OCI-LY1 (cell line): ENCODE measurements at regions not wholly inside any gene's neighbourhood (a gene's known extent, or its start where the extent isn't known, plus 50 kb on each side); places are given as distances from the start of the nearest gene placed in this dataset.

Experiments used
- H2AFZ ChIP-seq: fragments of 200-600 bp; sonication (generic), shearing (Covaris generic); 2 replicates; pipeline ENCODE4 v1.6.0; 2014; ENCODE audit warnings: antibody characterized with exemption, mild to moderate bottlenecking, low read length
- H3F3A ChIP-seq: fragments of 200-600 bp; sonication (generic), shearing (Covaris generic); 2 replicates; pipeline ENCODE4 v1.6.0; 2014; ENCODE audit warnings: mild to moderate bottlenecking, antibody characterized with exemption, low read length, moderate library complexity; ENCODE audit not compliant: insufficient read depth
- H3K27ac ChIP-seq: fragments of 200-600 bp; sonication (generic); 2 replicates; pipeline ENCODE4 v1.5.1; 2014; ENCODE audit warnings: low read length, mixed run types, mild to moderate bottlenecking, low read depth; ENCODE audit not compliant: poor library complexity, severe bottlenecking
- H3K27me3 ChIP-seq: fragments of 200-600 bp; sonication (generic); 2 replicates; pipeline ENCODE4 v1.6.0; 2014; ENCODE audit warnings: antibody characterized with exemption, mild to moderate bottlenecking, low read length, moderate library complexity; ENCODE audit not compliant: insufficient read depth
- H3K36me3 ChIP-seq: fragments of 200-600 bp; sonication (generic); 2 replicates; pipeline ENCODE4 v1.6.1; 2014; ENCODE audit warnings: mild to moderate bottlenecking, antibody characterized with exemption, low read length, moderate library complexity, mixed read lengths; ENCODE audit not compliant: insufficient read depth
- H3K4me1 ChIP-seq: fragments of 200-600 bp; sonication (generic); 2 replicates; pipeline ENCODE4 v1.5.1; 2014; ENCODE audit warnings: mild to moderate bottlenecking, low read length, moderate library complexity; ENCODE audit not compliant: insufficient read depth, severe bottlenecking
- H3K4me2 ChIP-seq: fragments of 200-600 bp; sonication (generic), shearing (Covaris generic); 2 replicates; pipeline ENCODE4 v1.6.1; 2014; ENCODE audit warnings: low read length
- H3K4me3 ChIP-seq: fragments of 200-600 bp; sonication (generic); 2 replicates; pipeline ENCODE4 v1.5.1; 2014; ENCODE audit warnings: low read length, low read depth, mild to moderate bottlenecking, mixed read lengths; ENCODE audit not compliant: poor library complexity, severe bottlenecking
- H3K79me2 ChIP-seq: fragments of 200-600 bp; shearing (Covaris generic); 2 replicates; pipeline ENCODE4 v1.6.1; 2016; ENCODE audit warnings: mixed run types, low read length, mixed read lengths; ENCODE audit not compliant: insufficient read depth
- H3K9ac ChIP-seq: fragments of 200-600 bp; sonication (generic), shearing (Covaris generic); 2 replicates; pipeline ENCODE4 v1.6.1; 2014; ENCODE audit warnings: mild to moderate bottlenecking, low read length, mixed read lengths
- H3K9me2 ChIP-seq: fragments of 200-600 bp; sonication (generic), shearing (Covaris generic); 2 replicates; pipeline ENCODE4 v1.6.1; 2014; ENCODE audit warnings: low read depth, mild to moderate bottlenecking, low read length, mixed read lengths
- H3K9me3 ChIP-seq: fragments of 200-600 bp; shearing (Covaris generic); 2 replicates; pipeline ENCODE4 v1.6.1; 2014; ENCODE audit warnings: low read length, mixed read lengths
- H4K20me1 ChIP-seq: fragments of 200-600 bp; sonication (generic), shearing (Covaris generic); 2 replicates; pipeline ENCODE4 v1.6.0; 2016; ENCODE audit warnings: mild to moderate bottlenecking, low read length; ENCODE audit not compliant: insufficient read depth
- EZH2 ChIP-seq: fragments of 200-600 bp; sonication (generic), shearing (Covaris generic); IDR thresholded peaks from 2 replicates; pipeline ENCODE4 v1.8.0; 2017; ENCODE audit warnings: borderline replicate concordance, mixed run types, mild to moderate bottlenecking, antibody characterized with exemption, low read length, moderate library complexity, mixed read lengths
- TF ChIP-seq, protein P1 (sequence below): fragments of 200-600 bp; sonication (generic), shearing (Covaris generic); IDR thresholded peaks from 2 replicates; pipeline ENCODE4 v1.5.1; 2017; ENCODE audit warnings: mild to moderate bottlenecking, antibody characterized with exemption, low read length, moderate library complexity, mixed read lengths

DNA sequence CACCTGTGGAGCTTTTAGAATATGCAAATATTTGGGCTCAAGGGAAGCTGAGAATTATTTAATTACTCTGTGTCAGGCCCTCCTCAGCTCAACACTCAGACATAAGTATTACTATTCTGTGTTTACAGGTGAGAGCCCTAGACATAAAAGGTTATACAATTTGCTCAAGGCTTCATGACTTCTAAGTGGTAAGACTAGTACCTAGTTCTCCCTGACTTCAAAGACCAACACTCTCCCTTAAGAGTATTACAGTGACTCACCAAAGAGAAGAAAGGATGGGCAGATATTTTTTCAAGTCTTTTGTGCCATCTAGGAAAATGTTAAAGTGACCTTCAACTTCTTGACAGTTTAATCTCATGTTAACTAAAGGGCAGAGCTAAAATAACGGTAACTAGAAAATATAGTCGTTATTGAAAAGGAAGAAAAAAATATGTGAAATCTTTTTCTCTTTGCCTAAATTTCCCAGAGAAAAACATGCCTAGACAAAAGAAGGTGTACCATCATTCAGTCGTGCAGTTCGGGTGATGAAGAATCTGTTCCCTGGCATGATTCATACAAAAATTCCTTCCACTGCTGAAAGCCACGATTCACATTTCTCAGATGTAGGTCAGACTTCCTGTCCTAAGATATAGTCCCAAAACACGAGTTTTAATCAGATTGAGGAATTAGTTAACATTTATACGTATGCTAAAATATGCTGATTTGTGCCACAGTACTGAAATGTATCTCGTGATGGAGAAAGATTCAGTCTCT is 849.1 kb upstream of the API5 start:
- no peaks in the 10 kb centered on the region for H3K4me1 ChIP-seq
- H2AFZ ChIP-seq = no peak overlapping the region
- no peaks in the 10 kb centered on the region for H3F3A ChIP-seq
- no peaks in the 10 kb centered on the region for H3K27me3 ChIP-seq
- no peaks in the 10 kb centered on the region for H3K9me3 ChIP-seq
- H4K20me1 ChIP-seq = no peaks in the 10 kb centered on the region
- no peak overlapping the region for H3K4me3 ChIP-seq
- no peak overlapping the region for H3K9ac ChIP-seq
- no peaks in the 10 kb centered on the region for H3K79me2 ChIP-seq
- no peak overlapping the region for H3K4me2 ChIP-seq
- H3K9me2 ChIP-seq = no peaks in the 10 kb centered on the region
- no peak overlapping the region for H3K27ac ChIP-seq
- TF ChIP-seq EZH2 = no peak
- TF ChIP-seq, protein P1, sequence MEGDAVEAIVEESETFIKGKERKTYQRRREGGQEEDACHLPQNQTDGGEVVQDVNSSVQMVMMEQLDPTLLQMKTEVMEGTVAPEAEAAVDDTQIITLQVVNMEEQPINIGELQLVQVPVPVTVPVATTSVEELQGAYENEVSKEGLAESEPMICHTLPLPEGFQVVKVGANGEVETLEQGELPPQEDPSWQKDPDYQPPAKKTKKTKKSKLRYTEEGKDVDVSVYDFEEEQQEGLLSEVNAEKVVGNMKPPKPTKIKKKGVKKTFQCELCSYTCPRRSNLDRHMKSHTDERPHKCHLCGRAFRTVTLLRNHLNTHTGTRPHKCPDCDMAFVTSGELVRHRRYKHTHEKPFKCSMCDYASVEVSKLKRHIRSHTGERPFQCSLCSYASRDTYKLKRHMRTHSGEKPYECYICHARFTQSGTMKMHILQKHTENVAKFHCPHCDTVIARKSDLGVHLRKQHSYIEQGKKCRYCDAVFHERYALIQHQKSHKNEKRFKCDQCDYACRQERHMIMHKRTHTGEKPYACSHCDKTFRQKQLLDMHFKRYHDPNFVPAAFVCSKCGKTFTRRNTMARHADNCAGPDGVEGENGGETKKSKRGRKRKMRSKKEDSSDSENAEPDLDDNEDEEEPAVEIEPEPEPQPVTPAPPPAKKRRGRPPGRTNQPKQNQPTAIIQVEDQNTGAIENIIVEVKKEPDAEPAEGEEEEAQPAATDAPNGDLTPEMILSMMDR = no peak
- H3K36me3 ChIP-seq = no peaks in the 10 kb centered on the region

- H3K4me3 ChIP-seq = no peak overlapping the region
- no peak overlapping the region for H3K27ac ChIP-seq
- TF ChIP-seq, protein P1 = no peak
- no peak for TF ChIP-seq EZH2
- no peaks in the 10 kb centered on the region for H4K20me1 ChIP-seq
- H3K9ac ChIP-seq = no peak overlapping the region
- no peaks in the 10 kb centered on the region for H3K4me1 ChIP-seq
- no peak overlapping the region for H2AFZ ChIP-seq
- H3K36me3 ChIP-seq = no peaks in the 10 kb centered on the region
- H3K4me2 ChIP-seq = no peak overlapping the region
- H3K27me3 ChIP-seq = no peaks in the 10 kb centered on the region
- H3K79me2 ChIP-seq = no peaks in the 10 kb centered on the region
- no peaks in the 10 kb centered on the region for H3F3A ChIP-seq
- no peaks in the 10 kb centered on the region for H3K9me3 ChIP-seq
- H3K9me2 ChIP-seq = no peaks in the 10 kb centered on the region
These were observed 846.2 kb upstream of the API5 start for GRCh38 chr11:42465623-42466022.

DNA sequence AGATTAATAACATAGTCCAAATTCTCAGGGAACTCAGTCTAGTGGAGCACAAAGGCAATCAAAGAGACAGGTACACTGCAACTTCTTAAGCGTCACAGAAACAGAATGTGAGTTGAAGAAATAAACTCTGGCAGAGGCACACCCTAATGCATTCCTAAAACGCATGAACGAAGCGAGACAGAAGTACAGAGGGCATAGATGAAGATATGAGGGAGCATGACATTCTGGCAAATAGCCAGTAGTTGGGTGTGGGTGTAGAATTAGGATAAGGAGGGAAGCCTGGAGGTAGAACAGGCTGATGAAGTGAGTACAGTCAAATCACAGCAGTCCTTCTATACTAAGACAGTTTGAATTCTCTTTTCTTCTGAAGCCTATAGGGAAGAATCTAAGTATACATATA is 838.7 kb upstream of the API5 start:
- Histone ChIP-seq H3K79me2 (no peaks in the 10 kb centered on the region), H3K9ac (no peak overlapping the region), H3K9me2 (no peaks in the 10 kb centered on the region), H3K36me3 (no peaks in the 10 kb centered on the region), H3K27me3 (no peaks in the 10 kb centered on the region), H3F3A (no peaks in the 10 kb centered on the region), H3K4me3 (no peak overlapping the region), H2AFZ (no peak overlapping the region), H4K20me1 (no peaks in the 10 kb centered on the region), H3K4me1 (no peaks in the 10 kb centered on the region), H3K27ac (no peak overlapping the region), H3K9me3 (no peaks in the 10 kb centered on the region), H3K4me2 (no peak overlapping the region)
- TF ChIP-seq EZH2 = no peak
- TF ChIP-seq, protein P1 = no peak
